ENCODE measurements at regions not wholly inside any gene's neighbourhood (a gene's known extent, or its start where the extent isn't known, plus 50 kb on each side); places are given as distances from the start of the nearest gene placed in this dataset.
A peak's percentile ranks its signal among the peaks of the same experiment; 100 is the strongest.

GRCh38 chr20:61127311-61128039 lies 124.6 kb upstream of the CDH4 start:
- TF ChIP-seq POLR2A (IDR thresholded peaks at IDR 0.05; ENCODE audit: low read length), result no peak
- TF ChIP-seq, protein P1, sequence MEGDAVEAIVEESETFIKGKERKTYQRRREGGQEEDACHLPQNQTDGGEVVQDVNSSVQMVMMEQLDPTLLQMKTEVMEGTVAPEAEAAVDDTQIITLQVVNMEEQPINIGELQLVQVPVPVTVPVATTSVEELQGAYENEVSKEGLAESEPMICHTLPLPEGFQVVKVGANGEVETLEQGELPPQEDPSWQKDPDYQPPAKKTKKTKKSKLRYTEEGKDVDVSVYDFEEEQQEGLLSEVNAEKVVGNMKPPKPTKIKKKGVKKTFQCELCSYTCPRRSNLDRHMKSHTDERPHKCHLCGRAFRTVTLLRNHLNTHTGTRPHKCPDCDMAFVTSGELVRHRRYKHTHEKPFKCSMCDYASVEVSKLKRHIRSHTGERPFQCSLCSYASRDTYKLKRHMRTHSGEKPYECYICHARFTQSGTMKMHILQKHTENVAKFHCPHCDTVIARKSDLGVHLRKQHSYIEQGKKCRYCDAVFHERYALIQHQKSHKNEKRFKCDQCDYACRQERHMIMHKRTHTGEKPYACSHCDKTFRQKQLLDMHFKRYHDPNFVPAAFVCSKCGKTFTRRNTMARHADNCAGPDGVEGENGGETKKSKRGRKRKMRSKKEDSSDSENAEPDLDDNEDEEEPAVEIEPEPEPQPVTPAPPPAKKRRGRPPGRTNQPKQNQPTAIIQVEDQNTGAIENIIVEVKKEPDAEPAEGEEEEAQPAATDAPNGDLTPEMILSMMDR (IDR thresholded peaks at IDR 0.05), result no peak
- TF ChIP-seq RAD21 (conservative IDR thresholded peaks at IDR 0.05 in 1 of 2, IDR thresholded peaks at IDR 0.05 in 1 of 2), result no peak
- no peak for TF ChIP-seq KDM1A (IDR thresholded peaks at IDR 0.05; ENCODE audit: low read depth)
- no peak for TF ChIP-seq SREBF2 (IDR thresholded peaks at IDR 0.05)
- TF ChIP-seq CBX2 (IDR thresholded peaks at IDR 0.05; ENCODE audit: borderline replicate concordance, low read depth), result no peak
- TF ChIP-seq, protein P2, sequence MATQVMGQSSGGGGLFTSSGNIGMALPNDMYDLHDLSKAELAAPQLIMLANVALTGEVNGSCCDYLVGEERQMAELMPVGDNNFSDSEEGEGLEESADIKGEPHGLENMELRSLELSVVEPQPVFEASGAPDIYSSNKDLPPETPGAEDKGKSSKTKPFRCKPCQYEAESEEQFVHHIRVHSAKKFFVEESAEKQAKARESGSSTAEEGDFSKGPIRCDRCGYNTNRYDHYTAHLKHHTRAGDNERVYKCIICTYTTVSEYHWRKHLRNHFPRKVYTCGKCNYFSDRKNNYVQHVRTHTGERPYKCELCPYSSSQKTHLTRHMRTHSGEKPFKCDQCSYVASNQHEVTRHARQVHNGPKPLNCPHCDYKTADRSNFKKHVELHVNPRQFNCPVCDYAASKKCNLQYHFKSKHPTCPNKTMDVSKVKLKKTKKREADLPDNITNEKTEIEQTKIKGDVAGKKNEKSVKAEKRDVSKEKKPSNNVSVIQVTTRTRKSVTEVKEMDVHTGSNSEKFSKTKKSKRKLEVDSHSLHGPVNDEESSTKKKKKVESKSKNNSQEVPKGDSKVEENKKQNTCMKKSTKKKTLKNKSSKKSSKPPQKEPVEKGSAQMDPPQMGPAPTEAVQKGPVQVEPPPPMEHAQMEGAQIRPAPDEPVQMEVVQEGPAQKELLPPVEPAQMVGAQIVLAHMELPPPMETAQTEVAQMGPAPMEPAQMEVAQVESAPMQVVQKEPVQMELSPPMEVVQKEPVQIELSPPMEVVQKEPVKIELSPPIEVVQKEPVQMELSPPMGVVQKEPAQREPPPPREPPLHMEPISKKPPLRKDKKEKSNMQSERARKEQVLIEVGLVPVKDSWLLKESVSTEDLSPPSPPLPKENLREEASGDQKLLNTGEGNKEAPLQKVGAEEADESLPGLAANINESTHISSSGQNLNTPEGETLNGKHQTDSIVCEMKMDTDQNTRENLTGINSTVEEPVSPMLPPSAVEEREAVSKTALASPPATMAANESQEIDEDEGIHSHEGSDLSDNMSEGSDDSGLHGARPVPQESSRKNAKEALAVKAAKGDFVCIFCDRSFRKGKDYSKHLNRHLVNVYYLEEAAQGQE (IDR thresholded peaks at IDR 0.05), result no peak
- TF ChIP-seq EHMT2 (IDR thresholded peaks at IDR 0.05; ENCODE audit: low read depth), result no peak
- no peak for TF ChIP-seq ZFP36 (IDR thresholded peaks at IDR 0.05; ENCODE audit: borderline replicate concordance, partially characterized antibody)
- no peak for TF ChIP-seq FOSL2 (IDR thresholded peaks at IDR 0.05)
- peak; percentile 51 for TF ChIP-seq FOSL2 (CRISPR knock-in tag; IDR thresholded peaks at IDR 0.05)
- no peak; a peak in 1 of 5 replicates for TF ChIP-seq EP300 (IDR thresholded peaks at IDR 0.05)
- TF ChIP-seq RNF2 (IDR thresholded peaks at IDR 0.05; ENCODE audit: borderline replicate concordance, low read depth), result no peak
- TF ChIP-seq, protein P3, sequence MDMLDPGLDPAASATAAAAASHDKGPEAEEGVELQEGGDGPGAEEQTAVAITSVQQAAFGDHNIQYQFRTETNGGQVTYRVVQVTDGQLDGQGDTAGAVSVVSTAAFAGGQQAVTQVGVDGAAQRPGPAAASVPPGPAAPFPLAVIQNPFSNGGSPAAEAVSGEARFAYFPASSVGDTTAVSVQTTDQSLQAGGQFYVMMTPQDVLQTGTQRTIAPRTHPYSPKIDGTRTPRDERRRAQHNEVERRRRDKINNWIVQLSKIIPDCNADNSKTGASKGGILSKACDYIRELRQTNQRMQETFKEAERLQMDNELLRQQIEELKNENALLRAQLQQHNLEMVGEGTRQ (IDR thresholded peaks at IDR 0.05), result no peak
- TF ChIP-seq, protein P4, sequence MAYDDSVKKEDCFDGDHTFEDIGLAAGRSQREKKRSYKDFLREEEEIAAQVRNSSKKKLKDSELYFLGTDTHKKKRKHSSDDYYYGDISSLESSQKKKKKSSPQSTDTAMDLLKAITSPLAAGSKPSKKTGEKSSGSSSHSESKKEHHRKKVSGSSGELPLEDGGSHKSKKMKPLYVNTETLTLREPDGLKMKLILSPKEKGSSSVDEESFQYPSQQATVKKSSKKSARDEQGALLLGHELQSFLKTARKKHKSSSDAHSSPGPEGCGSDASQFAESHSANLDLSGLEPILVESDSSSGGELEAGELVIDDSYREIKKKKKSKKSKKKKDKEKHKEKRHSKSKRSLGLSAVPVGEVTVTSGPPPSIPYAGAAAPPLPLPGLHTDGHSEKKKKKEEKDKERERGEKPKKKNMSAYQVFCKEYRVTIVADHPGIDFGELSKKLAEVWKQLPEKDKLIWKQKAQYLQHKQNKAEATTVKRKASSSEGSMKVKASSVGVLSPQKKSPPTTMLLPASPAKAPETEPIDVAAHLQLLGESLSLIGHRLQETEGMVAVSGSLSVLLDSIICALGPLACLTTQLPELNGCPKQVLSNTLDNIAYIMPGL (CRISPR knock-in tag; IDR thresholded peaks at IDR 0.05; ENCODE audit: borderline replicate concordance), result no peak
